T1000 (cell line): ENCODE measurements at regions not wholly inside any gene's neighbourhood (a gene's known extent, or its start where the extent isn't known, plus 50 kb on each side); places are given as distances from the start of the nearest gene placed in this dataset.

ENCODE experiments used
- DNase-seq: peaks from one replicate; lab custom pipeline; 2025; ENCODE audit warnings: mixed read lengths; lab: John Stamatoyannopoulos, UW

DNA sequence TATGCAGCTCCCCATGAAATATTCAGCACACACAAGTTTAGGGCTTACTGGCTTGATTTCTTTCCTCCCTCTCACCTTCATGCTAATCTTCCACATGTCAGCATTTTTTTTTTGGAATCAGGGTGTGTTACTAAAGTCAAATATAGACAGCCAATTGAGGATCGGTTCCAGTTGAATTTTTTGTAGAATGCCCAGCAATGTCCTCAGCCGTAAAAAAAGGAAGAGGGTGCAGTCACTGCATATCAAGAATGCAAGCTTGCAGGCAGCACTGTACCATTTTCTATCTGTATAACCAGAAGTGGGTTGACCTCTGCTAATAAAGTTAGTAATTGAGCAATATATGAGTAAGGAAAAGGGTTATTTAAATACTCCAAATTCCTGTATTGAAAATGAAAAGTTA lies 51.4 kb upstream of the CHMP2B start:
- no peak for DNase-seq

DNA sequence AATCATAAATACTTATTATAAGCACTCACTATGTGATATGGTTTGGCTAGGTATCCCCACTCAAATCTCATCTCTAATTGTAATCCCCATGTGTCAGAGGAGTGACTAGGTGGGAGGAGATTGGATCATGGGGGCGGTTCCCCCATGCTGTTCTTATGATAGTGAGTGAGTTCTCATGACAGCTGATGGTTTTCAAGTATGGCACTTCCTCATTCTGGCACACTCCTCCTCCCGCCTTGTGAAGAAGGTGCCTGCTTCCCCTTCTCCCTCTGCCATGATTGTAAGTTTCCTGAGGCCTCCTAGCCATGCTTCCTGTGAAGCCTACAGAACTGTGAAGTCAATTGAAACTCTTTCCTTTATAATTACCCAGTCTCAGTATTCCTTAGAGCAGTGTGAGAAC lies 53.3 kb upstream of the CHMP2B start:
- DNase-seq: no peak

DNA sequence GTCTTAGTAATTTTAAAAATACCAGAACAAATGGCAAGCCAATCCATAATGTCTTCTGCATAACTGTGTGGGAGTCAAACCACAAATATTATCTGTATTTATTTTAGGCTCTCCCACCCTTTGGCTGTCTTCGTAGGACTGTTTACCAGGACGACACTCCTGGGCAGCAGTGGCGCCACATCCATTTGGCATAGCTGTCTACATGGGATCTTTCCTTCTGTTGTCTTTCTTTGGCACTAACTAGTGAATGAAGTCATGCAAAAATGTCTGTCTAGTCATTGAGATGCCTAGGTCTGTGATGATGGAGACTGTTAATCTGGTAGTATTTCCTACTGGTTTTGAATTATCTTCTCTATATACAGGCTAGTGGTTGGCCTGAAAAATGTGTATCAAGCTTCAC lies 54.0 kb upstream of the CHMP2B start:
- no peak for DNase-seq

DNA sequence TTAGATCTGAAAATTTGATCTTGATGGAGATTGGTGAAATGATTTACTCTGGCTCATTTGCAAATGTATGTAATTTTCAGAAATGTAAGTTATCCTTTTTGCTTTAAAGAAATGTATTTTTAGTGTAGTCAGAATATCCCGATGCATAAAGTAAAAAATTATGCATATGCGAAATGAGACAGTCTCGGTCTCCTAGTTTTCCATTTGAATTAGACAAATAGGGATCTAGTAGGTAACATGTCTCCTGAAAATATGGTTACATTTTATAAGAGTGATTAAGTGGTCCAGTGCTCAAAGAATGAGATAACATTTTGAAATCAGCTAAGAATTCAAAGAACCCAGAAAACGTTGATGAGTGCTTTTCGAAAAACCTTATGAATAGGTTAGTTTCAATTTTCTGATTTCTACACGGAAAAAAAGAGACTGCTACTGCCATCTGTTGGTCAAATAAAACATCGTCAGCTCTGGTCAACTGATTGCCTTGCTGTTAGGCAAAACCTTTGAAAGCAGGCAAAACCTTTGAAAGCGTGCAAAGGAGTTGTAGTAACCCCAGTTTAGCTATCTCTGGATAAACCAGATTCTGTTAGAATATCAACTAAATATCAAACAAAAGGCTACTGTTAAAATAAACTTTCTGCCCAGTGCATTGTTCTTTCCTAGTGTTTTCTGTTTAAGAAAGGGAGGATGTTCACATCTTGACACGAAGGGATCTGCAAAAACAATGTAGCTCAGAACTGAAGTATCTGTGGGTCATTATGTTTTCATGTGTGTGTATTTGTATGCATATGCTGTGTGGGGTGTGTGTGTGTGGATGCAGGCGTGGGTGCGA lies 59.3 kb upstream of the CHMP2B start:
- DNase-seq: peak; percentile 8

DNA sequence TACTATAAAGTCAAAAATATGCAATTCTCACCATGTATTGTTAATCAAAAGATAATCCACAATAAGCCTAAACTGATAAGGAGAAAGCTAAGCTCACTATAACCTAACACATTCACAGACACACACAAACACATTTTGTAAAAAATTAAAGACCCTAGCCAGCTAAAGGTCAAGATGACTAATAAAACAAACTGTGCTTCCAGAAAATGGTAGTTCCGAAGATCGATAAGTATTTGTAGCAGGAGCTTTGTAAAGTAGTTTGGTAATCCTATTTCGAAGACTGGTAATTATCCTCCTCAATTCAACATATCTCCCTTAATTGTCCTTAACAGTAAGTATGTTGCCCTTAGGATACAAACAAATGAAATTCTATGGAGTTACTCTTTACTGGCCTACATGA lies 62.9 kb upstream of the CHMP2B start:
- no peak for DNase-seq

DNA sequence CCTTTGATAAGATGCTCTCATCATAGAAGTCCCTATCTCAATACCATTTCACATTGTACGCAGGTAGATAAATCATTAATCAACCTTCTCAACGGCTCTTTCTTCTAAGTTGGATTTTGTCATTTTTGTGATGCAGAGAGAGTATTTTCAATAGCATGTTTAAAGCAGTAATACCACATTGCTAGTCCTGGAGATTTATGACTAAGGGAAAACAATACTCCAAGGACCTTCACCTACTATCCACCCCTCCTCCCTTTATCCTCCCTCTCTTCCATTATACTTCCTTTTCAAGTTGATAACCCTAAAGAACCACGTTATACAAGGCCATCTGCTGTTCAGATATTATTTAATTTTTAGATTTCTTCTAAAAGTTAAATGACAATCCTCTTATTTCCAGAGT lies 65.3 kb upstream of the CHMP2B start:
- no peak for DNase-seq

DNA sequence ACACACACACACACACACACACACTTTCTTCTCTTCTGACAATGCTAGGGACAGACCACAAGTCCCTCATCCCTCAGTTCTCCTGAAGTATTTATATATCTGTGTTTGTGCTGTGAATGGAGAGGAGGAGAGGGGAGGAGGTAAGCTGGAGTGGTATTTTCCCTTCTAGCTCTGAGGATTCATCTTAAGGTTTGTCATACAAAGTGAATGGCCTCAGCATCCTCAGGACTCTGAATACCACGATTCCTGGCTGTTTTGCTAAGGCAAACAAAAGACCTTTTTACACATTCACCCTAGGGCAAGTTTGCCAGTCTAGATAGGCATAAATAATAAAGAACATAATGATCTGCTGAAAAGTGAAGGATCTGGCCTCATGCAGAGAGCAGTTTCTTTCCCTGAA lies 65.7 kb upstream of the CHMP2B start:
- no peak for DNase-seq

DNA sequence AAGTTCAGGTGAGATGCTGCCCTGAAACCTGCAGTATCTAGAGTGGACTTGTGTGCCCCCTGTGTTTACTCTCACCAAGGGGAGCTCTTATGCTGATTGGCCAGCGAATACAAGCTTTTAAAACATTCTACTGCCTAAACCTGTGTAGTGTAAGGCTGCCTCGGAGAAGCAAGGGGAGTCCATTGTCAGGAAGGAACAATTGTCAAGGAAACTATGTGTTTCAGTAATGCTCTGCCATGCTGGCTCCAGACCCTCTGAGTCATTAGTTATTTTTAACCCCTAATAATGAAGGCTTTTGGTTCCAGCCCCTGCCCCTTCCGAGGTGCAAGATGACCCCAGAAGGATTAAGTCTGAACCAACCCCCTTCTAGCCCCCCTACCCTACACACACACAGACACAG lies 66.1 kb upstream of the CHMP2B start:
- DNase-seq: no peak

DNA sequence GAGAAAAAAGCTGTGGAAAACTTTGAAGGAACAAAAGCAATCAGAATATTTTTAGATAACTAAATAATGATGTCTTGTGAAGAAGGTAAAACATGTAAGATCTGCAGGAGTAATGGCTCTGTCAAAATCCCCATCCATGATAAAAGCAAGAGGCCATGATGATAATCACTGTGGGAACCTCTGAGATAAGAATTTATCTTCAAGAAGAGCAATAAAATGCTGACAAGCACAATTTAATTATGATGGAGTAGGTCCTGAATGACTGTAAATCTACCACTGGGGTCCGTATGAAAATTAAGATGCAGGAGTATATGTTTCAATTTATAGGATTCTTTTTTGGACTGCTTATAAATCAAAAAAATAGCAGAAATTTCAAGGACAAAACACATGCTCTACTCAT lies 68.3 kb upstream of the CHMP2B start:
- no peak for DNase-seq

DNA sequence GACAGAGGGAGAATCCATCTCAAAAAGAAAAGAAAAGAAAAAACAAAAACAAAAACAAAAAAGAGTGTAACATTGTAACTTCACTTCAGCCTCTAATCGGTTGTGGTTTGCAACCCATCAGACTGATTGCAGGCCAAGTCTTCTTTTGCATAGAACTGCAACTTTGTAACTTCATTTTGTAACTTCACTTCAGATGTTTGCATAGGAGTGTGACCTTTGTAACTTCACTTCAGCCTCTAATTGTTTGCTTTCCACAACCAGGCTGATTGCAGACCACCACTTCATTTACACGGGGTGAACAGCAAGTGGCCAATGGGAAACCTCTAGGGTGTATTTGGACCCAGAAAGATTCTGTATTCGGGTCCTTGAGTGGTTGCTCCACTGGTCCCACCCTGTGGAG lies 79.1 kb upstream of the CHMP2B start:
- no peak for DNase-seq

DNA sequence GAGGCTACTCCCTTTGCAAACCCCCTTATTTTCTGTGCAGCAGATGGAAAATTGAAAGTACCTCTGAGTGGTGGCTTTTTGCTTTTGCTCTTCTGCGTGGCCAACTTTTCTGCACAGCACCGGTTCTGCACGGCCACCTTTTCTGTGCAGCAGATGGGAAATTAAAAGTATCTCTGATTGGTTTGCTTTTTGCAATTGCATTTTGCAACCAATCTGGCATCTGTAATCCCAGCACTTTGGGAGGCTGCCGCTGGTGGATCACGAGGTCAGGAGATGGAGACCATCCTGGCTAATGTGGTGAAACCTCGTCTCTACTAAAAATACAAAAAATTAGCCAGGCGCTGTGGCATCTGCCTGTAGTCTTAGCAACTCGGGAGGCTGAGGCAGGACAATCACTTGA lies 79.5 kb upstream of the CHMP2B start:
- no peak for DNase-seq

DNA sequence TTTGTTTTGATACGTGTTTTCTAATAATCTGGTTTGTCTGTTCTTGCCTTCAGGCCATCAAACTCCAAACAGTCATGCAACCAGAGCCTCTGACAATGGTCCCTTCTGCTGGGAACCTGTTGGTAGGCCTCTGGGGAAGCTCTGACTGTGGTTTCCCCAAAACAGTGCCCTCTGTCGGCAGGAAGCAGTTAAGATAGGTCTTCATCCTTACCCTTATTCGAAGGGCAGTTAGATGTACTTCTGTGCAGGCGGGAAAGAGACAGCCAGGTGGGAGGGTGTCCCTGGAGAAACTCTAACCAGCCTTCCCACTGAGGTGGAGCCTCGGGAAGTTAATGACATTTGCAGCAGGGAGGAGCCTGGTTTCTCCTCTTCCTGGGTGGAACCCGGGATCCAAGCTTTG lies 81.6 kb upstream of the CHMP2B start:
- DNase-seq: no peak

DNA sequence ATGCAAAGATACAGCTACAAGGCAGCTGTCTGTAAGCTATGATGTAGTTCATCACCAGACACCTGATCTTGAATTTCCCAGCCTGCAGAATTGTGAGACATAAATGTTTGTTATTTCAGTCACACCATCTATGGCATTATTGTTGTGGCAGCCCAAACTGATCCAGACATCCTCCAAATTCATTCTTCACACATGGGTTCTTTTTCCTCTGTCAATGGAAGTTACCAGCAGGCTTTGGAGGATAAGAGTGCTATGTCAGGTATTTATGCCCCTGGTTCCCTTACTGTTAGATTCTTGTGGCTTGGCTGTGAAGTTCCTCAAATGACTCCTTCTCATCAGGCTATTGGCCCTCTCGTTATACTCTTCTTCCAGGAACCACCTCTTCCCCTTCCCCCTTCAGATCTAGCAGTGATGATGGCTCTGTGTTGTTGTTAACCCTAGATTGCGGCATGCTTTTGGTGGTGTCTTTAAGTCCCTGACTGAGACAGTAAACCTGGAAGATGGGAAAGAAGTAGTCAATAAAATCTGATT lies 91.0 kb upstream of the CHMP2B start:
- DNase-seq: no peak

DNA sequence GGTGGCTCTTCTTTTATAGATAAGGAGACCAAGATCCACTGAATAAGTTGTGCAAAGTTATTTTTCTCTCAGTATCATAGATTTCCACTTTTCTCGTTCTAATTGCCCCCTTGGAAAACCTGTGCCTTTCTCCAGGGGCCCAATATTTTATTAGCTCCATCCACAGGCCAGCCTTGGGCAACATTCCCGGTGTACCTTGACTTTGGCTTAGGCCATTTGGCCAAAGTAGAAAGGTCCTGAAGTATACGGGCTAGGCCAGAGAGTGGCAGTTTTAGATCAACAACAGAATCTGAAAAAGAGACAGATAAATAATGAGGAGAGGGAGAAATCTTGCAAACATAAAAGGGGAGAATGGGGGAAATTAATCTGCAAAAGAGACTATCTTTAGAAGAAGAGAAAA lies 91.7 kb upstream of the CHMP2B start:
- DNase-seq: no peak

DNA sequence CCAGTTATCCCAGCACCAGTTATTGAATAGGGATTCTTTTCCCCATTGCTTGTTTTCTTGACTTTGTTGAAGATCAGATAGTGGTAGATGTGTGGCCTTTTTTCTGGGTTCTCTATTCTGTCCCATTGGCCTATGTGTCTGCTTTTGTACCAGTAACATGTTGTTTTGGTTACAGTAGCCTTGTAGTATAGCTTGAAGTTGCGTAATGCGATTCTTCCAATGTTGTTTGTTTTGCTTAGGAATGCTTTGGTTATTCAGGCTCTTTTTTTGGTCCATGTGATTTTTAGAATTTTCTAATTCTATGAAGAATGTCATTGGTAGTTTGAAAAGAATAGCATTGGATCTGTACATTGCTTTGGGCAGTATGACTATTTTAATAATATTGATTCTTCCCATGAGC lies 94.3 kb upstream of the CHMP2B start:
- no peak for DNase-seq

DNA sequence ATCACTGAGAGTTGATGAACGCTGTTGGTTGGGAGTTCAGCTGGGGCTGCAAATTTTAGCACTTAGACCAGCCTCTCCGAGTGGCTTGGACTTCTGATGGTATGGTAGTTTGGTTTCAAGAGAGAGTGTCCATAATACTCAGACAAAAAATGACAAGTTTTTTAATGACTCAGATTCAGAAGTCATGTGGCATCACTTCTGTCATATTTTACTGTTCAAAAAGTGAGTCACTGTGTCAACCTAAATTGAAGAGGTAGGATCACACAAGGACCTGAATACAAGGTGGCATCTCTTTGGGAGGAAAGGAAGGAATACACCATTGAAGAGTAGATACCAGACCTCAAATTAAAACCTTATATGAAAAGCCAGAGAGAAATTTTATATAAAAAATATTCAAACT lies 99.1 kb upstream of the CHMP2B start:
- DNase-seq: no peak

DNA sequence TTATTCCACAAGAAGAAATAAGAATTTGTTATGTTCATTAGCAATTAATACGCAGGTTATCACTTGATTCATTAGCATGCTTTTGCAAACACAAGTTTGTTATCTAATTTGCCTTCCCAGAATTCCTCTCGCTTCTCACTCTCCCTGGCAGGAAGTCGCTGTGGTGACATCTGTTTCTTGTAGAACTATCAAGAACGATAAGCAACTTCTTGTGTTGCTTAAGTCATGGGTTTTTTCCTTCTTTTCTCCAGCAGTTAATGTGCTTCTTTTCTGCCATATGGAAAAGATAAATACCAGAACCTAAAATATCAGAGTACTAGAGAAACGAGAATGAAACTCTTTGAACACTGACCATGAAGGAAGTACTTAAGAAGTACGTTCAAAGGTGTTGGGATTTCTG lies 99.8 kb upstream of the CHMP2B start:
- DNase-seq: no peak

DNA sequence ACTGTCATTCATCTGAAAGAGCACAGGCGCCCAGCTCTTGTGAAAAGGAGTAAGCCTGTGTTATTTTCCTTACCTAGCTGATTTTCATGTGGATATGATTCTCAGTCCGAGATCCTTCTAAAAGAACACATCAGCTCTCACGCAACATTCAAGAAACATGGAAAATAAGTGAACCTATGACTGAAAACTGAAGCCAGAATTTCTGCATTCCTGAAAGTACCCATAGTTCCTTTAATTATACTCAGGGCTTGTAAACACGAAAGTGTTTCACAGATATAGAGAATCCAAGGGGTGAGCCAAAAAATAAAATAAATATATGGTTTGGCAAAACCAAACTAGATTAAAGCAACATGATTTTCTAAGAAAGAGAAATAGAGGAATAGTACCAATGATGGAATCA lies 100.8 kb upstream of the CHMP2B start:
- DNase-seq: no peak

DNA sequence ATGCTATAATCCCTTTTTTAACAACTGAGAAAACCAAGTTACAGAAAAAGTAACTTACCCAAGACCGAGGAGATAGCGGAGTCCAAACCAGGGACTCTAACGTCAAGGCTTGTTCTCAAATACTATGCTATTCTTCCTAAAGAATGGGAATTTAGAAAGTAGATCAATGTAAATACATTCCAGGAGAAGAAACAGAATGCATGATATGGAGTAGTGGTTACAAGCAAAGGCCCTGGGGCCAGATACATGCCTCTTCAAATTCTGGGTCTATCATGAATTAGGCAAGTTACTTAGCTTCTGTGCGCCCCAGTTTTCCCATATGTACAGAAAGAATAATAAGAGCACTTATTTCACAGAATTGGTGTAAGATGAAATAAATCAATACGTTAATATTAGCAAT lies 102.0 kb upstream of the CHMP2B start:
- DNase-seq: no peak

DNA sequence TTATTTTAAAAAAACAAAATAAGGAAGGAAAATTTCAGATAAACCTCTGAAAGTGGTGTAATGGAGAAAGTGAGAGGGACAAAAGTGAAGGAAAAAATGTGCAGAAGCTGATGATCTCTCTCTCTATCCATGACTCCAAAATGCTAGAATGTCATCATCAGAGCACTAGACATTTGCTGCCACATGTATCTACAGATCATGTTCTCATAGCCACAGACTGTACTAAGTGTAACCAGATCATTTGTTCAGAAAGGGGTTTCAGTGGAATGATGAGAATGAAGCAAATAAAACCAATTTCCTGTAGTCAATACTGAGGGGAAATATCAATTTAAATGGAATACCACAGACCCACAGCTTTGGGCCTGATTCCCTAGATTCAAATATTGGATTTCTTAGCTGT lies 104.3 kb upstream of the CHMP2B start:
- no peak for DNase-seq

DNA sequence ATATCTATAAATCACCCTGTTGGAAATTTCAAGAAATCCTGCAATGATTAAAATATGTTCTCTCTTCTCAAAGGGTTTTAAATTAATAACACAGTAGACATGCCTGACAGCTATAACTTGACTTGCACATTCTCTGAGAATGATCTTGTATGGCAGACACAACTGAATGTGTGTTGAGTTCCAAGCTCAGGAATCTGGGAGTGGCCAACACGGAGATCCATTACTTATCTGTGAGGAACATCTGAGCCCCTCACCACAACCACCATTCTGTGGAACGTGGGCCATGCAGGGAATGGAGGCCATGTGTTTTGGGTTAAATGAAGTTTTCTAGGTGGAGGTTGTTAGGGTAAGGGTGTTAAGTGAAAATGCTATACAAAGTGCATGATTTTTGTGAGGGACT lies 105.3 kb upstream of the CHMP2B start:
- no peak for DNase-seq

DNA sequence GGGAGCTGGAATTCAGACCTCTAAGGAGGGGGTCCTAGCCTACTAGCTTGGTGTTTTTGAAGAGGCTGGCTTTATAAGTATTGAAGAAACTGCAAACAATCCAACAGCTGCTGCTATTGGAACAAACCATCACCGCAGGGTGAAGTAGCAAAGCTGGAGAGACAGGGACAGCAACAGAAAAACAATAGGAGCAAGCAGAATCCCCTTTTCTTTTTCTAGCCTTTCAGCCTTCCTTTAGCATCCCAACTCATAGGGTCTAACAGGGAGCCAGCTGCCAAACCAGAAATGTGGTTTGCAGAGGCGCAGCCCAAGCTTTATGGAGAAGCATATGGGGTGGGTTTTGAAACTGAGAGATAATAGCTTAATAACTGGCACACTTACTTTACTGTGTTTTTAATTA lies 106.2 kb upstream of the CHMP2B start:
- DNase-seq: no peak

DNA sequence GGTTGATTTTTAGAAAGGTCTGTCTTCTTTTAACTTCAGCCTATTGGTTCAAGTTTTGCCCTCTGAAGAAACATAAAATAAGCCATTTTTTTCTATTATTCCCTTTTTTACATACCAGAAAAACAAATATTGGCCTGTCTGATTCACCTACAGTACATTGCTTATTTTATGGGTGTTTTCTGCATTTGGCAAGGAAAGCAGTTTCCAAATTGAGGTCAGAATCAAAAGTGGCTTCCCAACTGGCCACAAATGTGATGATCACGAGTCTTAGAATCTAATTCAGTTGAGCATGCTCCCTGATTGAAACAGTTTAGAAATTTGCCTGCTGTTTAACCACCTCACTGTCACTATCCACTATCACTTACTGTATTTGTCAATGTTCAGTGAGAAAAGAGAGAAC lies 106.9 kb upstream of the CHMP2B start:
- no peak for DNase-seq

DNA sequence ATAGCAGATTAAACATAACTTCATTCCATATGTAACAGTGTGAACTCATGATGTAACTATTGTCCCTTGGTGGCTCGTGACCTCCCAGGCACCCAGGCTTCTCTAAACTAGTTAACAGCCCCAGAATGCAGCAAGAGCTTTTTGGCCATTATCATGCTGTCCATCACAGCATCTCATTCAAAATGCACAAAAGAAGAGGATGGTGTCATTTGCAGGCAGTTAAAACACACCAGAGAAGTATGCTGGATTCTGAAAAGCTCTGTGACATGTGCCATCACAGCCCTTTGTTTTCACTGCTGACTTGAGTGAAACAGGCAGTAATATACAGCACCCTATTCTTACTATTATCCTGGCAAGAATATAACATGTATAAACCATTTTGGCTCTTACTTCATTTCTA lies 117.6 kb upstream of the CHMP2B start:
- DNase-seq: no peak
